Omental fat pad (tissue), 3 donors: ENCODE measurements at regions not wholly inside any gene's neighbourhood (a gene's known extent, or its start where the extent isn't known, plus 50 kb on each side); places are given as distances from the start of the nearest gene placed in this dataset.
A peak's percentile ranks its signal among the peaks of the same experiment; 100 is the strongest.

Experiments
- ATAC-seq: fragments of 150-250 bp; one replicate; pipeline ENCODE4 v1.9.1; 2016; ENCODE audit warnings: mild to moderate bottlenecking, moderate library complexity; ENCODE audit not compliant: low FRiP score
- DNase-seq: peaks from one replicate; pipeline ENCODE4 v3.0.0-alpha.2; 2019; ENCODE audit warnings: low spot score
- TF ChIP-seq, protein P1 (sequence below), 3 donors: fragments of 450-650 bp; IDR thresholded peaks; one replicate each; pipeline ENCODE4 v1.5.1; 2016 to 2017; ENCODE audit warnings: antibody characterized with exemption in 3 of 3, mild to moderate bottlenecking in 3 of 3, moderate library complexity in 2 of 3

DNA sequence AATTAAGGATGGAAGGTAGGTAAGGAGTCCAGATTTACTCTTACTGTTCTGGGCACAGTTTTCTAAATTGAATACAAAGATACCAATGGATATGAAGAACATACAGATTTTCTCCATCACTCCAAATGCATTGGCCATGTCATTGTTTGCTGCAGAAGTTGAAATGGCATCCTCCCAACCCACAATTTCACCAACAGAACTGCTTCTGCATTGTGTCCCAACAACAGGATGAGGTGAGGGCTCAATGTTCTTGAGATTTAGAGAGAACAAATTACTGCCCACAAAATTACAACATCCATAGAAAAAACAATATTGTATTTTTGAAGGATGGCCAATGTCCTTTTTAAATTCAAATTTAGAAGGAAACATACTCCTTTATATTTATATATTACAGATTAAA, 88.9 kb downstream of the NUDT12 start:
- TF ChIP-seq, protein P1, sequence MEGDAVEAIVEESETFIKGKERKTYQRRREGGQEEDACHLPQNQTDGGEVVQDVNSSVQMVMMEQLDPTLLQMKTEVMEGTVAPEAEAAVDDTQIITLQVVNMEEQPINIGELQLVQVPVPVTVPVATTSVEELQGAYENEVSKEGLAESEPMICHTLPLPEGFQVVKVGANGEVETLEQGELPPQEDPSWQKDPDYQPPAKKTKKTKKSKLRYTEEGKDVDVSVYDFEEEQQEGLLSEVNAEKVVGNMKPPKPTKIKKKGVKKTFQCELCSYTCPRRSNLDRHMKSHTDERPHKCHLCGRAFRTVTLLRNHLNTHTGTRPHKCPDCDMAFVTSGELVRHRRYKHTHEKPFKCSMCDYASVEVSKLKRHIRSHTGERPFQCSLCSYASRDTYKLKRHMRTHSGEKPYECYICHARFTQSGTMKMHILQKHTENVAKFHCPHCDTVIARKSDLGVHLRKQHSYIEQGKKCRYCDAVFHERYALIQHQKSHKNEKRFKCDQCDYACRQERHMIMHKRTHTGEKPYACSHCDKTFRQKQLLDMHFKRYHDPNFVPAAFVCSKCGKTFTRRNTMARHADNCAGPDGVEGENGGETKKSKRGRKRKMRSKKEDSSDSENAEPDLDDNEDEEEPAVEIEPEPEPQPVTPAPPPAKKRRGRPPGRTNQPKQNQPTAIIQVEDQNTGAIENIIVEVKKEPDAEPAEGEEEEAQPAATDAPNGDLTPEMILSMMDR (IDR thresholded peaks at IDR 0.05): no peak
- DNase-seq: no peak

GRCh38 chr5:103472830-103473229, 89.8 kb downstream of the NUDT12 start:
- TF ChIP-seq, protein P1 (IDR thresholded peaks at IDR 0.05): no peak
- ATAC-seq (peak; percentile 38), DNase-seq (no peak)

More for the DNA sequence above, 88.9 kb downstream of the NUDT12 start:
- no peak for ATAC-seq

- TF ChIP-seq, protein P1 (IDR thresholded peaks at IDR 0.05): no peak
- DNase-seq (no peak), ATAC-seq (no peak)
These were observed 90.3 kb downstream of the NUDT12 start for GRCh38 chr5:103472265-103472664.

DNA sequence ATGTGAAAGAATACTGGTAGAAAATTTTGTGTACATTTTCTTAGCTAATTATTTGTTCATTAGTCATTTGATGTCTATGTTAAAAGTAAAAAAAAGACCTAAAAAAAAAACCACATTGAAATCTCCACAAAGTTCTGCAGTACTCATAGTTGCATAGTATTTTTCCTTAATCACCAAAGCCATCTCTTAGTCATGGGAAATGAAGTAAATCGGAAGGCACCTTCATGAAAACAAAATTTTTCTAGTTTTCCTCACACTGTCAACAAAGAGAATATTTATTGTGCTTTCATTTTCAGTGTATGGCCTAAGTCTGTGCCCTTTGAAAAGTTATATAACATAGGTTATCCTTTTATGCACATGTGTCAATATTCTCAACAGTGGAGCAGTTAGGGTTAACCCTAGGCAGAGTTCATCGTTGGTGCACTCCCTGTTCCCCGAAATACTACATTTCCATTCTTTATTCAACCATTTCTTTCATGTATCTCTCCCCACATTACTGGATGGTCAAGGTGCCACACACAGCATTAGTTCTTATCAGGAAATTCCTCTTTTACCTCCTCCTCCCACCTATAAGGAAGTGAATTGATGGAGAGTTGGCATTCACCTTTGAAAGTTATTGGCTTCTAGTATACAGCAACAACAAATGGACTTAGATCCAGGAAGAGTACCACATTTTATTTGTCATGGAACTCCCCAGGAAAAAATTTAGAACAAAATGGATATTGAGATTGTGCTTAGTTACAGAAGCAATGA, 93.1 kb downstream of the NUDT12 start:
- no peak for DNase-seq
- TF ChIP-seq, protein P1 (IDR thresholded peaks at IDR 0.05): no peak
- ATAC-seq: no peak

- DNase-seq (no peak), ATAC-seq (no peak)
- TF ChIP-seq, protein P1 (IDR thresholded peaks at IDR 0.05): no peak
These were observed 94.8 kb downstream of the NUDT12 start for GRCh38 chr5:103467831-103468230.

- ATAC-seq (no peak), DNase-seq (no peak)
- TF ChIP-seq, protein P1 (IDR thresholded peaks at IDR 0.05): no peak
These were observed 96.1 kb downstream of the NUDT12 start for GRCh38 chr5:103466495-103466894.

GRCh38 chr5:103465891-103466290, 96.7 kb downstream of the NUDT12 start:
- ATAC-seq: no peak
- no peak for DNase-seq
- TF ChIP-seq, protein P1 (IDR thresholded peaks at IDR 0.05): no peak
